WI38 (cell line): ENCODE measurements at regions not wholly inside any gene's neighbourhood (a gene's known extent, or its start where the extent isn't known, plus 50 kb on each side); places are given as distances from the start of the nearest gene placed in this dataset.

ENCODE experiments used
- H3K4me3 ChIP-seq: 2 replicates; pipeline ENCODE4 v1.5.1; 2011; ENCODE audit warnings: low read depth, mild to moderate bottlenecking, control low read depth, low read length
- CTCF ChIP-seq: IDR thresholded peaks from 2 replicates; pipeline ENCODE4 v1.5.1; 2012; ENCODE audit warnings: low read depth, mild to moderate bottlenecking, control low read depth, low read length

GRCh38 chr2:120488531-120488930 is 142.6 kb downstream of the INHBB start:
- H3K4me3 ChIP-seq, result no peak overlapping the region
- no peak for TF ChIP-seq CTCF

- TF ChIP-seq CTCF, result no peak
- H3K4me3 ChIP-seq, result no peak overlapping the region
Measured at GRCh38 chr2:120489023-120489422, 143.1 kb downstream of the INHBB start.

- H3K4me3 ChIP-seq, result no peak overlapping the region
- TF ChIP-seq CTCF, result no peak
Measured at GRCh38 chr2:120490091-120490798, 144.3 kb downstream of the INHBB start.

GRCh38 chr2:120491111-120491625 is 145.2 kb downstream of the INHBB start:
- H3K4me3 ChIP-seq, result no peak overlapping the region
- TF ChIP-seq CTCF, result no peak

- H3K4me3 ChIP-seq, result no peak overlapping the region
- no peak for TF ChIP-seq CTCF
Measured at GRCh38 chr2:120493231-120493630, 147.3 kb downstream of the INHBB start.

GRCh38 chr2:120494446-120494845 is 148.5 kb downstream of the INHBB start:
- TF ChIP-seq CTCF, result no peak

GRCh38 chr2:120495586-120495985 is 149.7 kb downstream of the INHBB start:
- TF ChIP-seq CTCF, result no peak
- no peak overlapping the region for H3K4me3 ChIP-seq

More at GRCh38 chr2:120494446-120494845, 148.5 kb downstream of the INHBB start:
- H3K4me3 ChIP-seq, result no peak overlapping the region
